ENCODE measurements at regions not wholly inside any gene's neighbourhood (a gene's known extent, or its start where the extent isn't known, plus 50 kb on each side); places are given as distances from the start of the nearest gene placed in this dataset.

DNA sequence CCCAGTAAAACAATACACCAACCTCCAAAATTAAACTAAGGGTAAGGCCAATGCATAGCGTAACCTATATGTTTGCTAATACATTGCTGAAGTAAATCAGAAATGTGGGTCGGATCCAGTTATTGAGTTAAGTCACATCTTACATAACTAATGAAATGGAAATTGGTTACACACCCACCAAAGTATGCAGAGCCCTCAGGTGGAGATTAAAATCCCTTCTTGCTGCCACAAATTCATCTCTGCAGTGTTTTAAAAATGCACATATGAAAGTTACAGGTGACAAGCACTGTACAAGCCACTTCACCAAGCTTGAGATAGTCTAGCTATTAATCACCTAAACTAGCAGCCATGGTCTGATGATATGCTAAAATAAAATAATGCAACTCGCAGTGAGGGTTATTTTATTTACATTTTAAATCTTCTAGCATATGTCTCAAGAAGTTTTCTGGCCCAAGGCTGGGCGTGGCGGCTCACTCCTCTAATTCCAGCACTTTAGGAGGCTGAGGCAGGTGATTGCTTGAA lies 130.6 kb downstream of the AQP9 start:
- no peak for ATAC-seq

DNA sequence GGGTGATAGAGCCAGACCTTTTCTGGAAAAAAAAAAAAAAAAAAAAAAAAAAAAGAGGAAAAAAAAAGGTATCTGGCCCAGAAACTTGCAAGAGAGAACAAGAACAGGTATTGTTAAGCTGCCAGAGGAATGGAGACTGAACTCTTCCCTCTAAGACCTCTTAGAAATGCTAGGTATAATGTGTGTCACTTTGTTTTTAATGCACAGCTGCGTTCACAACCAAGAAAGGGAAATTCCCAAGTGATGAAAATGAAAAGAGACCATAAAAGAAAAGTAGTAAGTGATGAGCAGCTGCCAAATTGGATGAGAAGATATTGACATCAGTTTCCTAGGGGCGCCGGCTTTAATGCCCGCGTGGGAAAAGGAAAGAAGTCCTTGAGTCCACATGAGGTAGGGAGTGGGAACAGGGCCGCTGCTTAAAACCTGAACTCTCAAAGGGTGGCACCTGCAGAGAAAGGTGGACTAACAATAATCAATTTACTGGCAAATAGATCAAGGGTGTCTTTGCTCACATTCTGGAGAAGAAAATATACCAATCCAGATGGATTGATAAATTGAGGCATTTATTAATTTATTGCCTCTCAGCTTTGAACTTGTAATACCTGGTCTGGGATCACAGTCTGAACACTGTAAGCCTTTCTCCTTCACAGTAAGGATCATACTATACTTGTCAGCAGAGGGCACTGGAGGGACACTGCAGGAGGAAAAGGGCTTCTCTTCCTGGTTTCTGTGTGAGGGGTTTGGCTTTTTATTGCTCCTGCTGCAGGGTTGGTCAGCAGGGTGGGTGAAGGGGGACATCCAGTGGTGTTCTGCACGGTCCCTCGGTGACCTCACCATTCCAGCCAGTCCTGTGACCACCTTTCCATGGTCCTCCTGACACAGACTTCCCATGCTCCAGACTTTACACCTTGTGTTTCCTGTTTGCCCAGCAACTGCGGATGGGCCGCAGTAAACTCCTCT lies 131.6 kb downstream of the AQP9 start:
- peak; percentile 76 for ATAC-seq
- intact Hi-C loops (cut with DNase I): no loop called here
- no peak for DNase-seq (ENCODE audit: low spot score)

More for the DNA sequence above, 130.6 kb downstream of the AQP9 start:
- intact Hi-C loops (cut with DNase I): no loop called here
- no peak for DNase-seq (ENCODE audit: low spot score)

DNA sequence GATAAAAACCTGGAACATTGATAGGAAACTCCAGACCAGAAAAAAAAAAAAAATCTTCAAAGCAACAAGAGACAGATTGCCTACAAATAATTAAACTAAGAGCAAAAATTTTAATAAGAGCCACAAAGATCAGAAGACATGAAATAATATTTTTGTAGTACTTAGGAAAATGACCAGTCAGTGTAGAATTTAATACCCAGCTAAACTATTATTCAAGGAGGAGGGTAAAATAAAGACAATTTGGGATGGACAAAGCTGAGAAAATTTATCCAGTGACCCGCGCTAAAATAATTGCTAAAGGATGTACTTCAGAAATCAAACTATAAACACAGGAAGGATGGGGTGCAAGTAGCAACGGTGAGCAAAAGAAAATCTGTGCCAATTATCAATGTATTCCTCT lies 133.2 kb downstream of the AQP9 start:
- DNase-seq (ENCODE audit: low spot score) (no peak), ATAC-seq (no peak)
- intact Hi-C loops (cut with DNase I): no loop called here

DNA sequence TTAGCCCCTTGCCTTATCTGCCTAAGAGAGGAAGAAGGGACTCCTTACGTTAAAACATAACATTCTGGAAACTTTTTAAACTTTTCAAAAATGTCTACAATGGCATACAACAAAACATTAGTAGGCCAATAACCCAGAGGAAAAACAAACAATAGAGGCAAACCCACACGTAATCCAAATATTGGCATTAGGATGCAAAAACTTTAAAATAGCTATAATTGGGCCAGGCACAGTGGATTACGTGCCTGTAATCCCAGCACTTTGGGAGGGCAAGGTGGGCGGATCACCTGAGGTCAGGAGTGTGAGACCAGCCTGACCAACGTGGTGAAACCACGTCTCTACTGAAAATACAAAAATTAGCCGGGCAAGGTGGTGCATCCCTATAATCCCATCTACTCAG lies 134.9 kb downstream of the AQP9 start:
- intact Hi-C loops (cut with DNase I): no loop called here
- ATAC-seq (no peak), DNase-seq (ENCODE audit: low spot score) (no peak)

DNA sequence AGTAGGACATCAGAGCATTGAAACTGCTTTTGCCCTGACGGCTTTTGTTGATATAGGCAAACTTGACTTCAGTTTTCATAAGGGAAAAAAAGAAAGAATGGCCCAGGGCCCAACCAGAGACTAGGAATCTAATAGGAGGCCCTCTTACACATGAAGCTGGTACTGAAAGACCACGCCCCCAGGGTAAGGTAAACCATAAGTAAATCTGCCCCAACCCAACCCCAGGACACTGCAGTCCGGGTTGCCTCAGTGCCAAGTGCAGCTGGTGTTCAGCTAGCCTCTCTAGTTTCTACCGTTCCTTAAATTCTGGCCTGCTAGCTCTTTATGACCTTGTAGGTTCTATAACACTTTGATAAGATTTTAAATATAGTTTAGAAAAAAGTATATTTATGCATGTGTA lies 136.7 kb downstream of the AQP9 start:
- ATAC-seq (no peak), DNase-seq (ENCODE audit: low spot score) (no peak)
- intact Hi-C loops (cut with DNase I): no loop called here

DNA sequence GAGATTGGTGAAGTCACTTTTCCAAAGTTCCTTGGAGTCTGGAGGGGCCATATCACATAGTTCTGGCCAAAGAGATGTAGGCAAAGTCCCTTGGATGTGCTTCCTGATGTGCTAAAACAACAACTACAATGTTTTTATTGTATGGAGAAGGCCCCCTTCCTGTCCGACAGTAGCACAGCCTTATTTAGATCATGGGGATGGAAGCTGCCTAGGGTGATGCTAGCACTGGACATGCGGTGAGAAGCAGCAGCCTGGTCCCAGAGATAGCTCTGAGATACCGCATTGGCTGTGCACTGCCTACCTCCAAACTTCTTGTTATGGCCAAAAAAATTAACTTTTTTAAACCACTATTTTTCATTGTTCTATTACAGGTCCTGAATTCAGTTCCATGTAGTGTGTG lies 137.6 kb downstream of the AQP9 start:
- intact Hi-C loops (cut with DNase I): no loop called here

DNA sequence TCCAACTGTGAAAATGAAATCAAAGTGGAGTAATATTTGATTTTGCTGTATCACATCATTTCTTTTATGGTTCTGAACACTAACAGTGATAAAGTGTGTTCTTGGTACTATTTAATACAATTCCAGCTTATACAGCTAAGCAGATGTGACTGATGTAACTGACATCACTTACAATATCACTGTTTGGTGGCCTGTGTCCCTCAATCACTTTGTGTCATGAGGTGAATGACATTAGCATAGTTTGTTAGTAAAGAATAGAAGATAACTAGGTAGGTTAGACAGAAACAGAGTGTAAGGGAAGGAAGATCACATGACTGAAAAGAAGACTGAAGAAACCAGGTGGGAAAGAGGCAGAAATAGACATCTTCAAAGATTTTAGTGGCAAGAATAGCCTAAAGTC lies 138.7 kb downstream of the AQP9 start:
- DNase-seq (ENCODE audit: low spot score): no peak
- no peak for ATAC-seq
- intact Hi-C loops (cut with DNase I): no loop called here

More for the DNA sequence above, 137.6 kb downstream of the AQP9 start:
- no peak for ATAC-seq
- no peak for DNase-seq (ENCODE audit: low spot score)

DNA sequence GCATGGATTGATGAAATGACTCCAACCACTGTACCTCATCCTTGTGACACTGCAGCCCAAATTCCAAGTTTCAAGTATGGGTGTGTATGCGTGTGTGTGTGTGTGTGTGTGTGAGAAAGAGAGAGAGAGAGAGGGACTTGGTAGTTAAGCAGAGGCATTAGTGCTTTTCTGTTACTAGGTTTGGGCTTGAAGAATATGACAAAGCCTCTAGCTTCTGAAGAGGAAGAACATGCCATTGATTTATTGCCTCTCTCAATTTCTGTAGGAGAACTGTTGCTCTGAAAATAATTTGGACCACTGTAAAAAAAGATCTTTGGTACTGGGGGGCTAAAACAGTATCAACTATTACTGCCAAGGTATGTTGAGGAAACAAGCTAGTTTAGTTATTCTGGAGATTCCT lies 139.2 kb downstream of the AQP9 start:
- DNase-seq (ENCODE audit: low spot score) (no peak), ATAC-seq (no peak)
- intact Hi-C loops (cut with DNase I): no loop called here

DNA sequence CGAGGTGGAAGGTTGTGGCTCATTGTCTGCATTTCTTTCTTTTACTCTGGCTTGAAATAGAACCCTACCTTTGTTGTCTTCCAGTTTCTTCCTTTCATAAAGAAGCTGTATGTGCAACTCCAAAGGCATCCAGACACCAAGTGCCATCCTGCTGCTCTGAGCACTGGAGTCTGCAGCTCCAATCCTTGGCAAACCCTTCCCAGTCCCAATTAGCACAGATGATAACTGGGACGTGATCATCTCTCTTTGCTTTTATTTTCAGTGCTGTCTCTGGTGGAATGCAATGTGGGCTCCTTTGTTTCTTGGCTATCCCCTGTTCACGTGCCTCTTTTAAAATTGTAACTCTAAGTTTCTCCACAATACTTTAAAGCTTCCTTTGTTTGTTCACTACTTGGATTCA lies 140.9 kb downstream of the AQP9 start:
- DNase-seq (ENCODE audit: low spot score): no peak
- intact Hi-C loops (cut with DNase I): no loop called here
- ATAC-seq: no peak

DNA sequence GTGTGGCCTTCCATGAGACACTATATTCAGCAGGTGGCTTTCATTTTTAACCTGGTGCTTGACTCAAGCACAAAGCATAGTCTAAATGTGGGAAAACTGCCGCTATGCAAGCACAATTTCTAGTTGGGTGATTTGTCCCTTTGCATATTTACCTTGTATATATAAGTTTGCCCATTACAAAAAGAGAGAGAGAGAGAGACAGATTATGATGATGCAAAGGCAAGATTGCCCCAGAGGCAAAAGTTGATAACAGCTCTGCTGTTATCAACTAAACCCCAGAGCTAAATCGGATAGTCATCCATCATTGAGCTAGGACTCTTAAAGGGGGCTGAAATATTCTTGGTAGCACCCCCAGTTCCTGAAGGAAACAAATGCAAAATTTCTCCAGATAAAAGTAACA lies 141.5 kb downstream of the AQP9 start:
- ATAC-seq (no peak), DNase-seq (ENCODE audit: low spot score) (no peak)
- intact Hi-C loops (cut with DNase I): no loop called here

DNA sequence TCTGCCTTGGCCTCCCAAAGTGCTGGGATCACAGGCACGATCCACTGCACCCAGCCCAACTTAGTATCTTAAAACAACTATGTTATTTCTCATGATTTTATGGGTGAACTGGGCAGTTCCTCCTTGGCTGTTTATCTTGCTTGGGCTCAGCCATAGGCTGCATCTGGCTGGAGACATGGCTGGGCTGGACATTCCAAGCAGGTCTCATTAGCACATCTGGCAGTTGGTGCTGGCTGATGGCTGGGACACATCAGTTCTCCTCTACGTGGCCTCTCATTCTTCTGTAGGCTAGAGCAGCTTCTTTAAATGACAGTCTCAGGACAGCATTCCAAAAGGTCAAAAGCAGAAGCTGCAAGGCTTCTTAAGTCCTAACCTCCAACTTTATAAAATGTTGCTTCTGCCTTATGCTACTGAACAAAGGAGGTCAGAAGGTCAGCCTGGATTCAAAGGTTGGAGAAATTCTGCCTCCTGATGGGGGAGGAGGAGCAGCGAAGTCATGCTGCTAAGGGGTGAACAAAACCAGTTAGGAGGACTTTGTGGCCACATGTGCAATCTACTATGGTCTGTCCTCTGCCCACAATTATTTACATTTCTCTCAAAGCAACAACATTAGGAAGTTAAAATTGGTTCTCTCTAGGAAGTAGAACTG lies 144.0 kb downstream of the AQP9 start:
- intact Hi-C loops (cut with DNase I): no loop called here
- ATAC-seq (no peak), DNase-seq (ENCODE audit: low spot score) (no peak)

DNA sequence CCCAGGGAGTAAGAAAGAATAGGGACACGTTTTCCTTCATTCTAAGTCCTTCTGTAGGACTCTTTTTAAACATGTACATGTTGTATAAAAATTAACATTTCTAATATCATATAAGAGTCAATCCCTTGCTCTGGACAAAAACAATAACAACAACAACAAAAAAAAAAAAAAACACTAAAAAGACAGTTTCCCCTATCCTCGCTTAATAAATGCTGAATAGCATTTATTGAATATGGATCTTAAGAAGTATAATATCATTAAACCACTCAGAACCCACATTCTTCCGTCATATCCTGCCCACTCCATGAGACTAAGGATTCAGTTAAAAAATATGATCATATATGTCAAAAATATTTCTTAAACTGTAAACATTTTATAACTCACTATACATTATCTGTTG lies 145.1 kb downstream of the AQP9 start:
- intact Hi-C loops (cut with DNase I): no loop called here
- ATAC-seq: no peak
- DNase-seq (ENCODE audit: low spot score): no peak

DNA sequence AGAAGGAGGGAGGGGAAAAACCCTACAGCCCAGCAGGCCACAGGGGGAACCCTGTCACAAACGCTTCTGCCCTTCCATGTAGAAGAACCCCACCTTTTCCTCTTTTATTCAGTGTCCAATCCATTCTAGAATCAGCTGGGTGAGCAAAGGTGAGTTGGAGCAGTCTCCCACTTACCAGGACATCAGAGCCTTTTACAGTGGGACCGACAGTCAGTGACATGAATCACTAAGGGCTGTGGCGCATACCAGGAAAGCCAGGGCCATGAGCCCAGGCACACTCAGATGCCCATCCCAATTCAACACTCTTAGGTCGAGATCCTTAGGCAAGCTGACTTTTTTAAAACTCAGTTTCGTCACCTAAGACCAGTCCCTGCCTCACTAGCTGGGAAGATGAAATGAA lies 146.1 kb downstream of the AQP9 start:
- intact Hi-C loops (cut with DNase I): no loop called here
- DNase-seq (ENCODE audit: low spot score): no peak
- no peak for ATAC-seq

DNA sequence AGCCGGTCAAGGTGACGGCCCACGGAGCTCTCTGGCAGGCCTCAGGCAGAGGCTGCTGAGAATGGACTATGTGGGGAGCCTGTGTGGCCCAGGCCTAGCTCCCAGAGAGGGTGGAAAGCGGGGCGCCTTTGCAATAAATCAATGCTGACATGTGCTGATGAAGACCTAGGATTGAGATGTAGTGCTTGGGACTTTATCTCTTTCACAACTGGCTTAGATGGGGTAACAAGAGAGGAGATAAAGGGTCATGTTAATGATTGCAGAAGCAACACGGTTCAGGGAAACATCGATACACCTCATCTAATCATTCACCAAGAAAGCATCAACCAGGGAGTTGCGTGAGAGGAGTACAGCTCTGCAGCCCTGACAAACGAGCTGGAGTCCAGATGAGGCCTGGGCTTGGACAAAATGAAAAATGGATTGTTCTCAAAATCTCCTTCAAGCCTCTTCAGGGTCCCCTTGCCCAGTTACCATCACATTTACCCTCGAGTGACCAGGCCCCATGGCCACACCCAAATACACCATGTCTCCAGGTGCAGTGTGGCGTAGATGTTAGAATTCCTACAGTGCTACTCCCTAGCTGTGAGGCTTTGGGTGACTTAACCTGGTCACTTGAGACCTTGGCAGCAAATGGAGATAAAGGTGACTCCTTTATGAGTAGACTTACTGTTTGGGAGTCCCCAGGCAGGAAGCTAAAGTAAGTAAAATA lies 146.4 kb upstream of the LIPC start:
- DNase-seq (ENCODE audit: low spot score) (no peak), ATAC-seq (no peak)
- intact Hi-C loops (cut with DNase I): no loop called here

DNA sequence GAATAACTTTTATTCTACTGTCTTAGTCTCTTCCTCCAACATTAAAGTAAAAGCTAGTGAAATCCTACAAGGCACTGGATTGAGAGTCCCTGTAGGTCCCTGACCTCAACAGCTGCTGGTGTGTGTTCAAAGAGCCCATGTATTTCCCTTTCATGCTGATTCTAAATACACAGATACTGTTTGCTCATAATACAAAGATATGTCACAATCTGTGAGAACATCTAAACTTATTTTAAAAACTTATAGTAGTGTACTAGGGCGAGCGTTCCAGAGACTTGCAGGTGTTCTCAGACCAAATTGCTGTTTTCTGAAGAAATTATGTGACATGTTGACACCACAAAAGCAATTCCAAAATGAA lies 145.9 kb upstream of the LIPC start:
- ATAC-seq (no peak), DNase-seq (ENCODE audit: low spot score) (no peak)
- intact Hi-C loops (cut with DNase I): no loop called here

DNA sequence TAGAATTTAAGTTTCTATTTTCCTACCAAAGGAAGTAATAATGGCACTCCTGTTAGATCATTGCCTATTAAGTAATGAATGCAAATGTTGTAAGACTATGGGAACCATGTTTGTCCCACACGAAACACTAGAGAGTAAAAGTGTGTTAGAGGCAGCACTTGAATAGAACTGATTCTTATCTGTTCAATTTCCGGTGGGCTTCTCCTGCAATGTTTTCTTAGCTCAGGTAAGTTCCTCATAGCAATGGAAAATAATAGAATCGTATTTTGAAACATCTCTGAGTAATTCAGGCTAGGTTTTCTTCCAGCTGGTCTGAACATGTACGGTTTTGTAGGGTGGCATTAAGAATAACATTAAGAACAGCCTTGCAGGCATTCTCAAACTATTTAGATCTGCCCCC lies 145.3 kb upstream of the LIPC start:
- intact Hi-C loops (cut with DNase I): no loop called here
- no peak for ATAC-seq
- no peak for DNase-seq (ENCODE audit: low spot score)

DNA sequence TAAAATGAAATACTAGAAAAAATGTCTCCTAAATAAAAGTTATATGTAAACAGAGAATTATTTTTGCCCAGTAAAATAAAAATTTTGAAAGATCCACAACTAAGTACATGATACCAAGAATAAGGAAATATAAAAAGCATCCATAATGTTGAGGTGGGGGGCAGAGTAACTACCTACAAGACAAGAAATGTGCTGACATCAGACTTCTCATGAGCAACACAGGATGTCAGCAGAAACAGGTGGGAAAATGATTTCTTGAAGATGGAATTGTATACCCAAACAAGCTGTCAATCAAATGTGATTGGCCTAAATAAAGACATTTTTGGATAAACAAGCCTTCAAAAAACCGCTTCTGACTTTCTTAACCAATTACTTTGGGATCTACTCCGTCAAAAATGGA lies 143.9 kb upstream of the LIPC start:
- no peak for DNase-seq (ENCODE audit: low spot score)
- intact Hi-C loops (cut with DNase I): no loop called here

DNA sequence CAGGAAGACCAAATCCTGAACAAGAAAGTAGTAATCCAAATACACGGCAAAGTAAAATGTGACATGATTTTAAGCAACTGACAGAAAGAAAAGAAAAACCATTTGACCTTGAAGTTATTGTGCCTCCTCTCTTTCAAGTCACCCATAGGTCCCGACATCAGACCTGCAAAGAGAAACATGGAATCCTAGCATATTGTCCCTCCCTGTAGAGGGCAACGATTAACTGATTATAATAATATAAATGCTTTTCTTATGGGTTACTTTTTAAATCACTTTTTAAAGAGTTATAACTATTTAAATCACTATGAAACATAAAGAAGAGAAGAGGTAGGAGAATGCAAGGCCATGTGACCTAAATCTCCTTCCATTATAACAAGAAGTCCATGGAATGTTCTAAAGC lies 143.2 kb upstream of the LIPC start:
- ATAC-seq (no peak), DNase-seq (ENCODE audit: low spot score) (no peak)
- intact Hi-C loops (cut with DNase I): no loop called here

More for the DNA sequence above, 143.9 kb upstream of the LIPC start:
- no peak for ATAC-seq

DNA sequence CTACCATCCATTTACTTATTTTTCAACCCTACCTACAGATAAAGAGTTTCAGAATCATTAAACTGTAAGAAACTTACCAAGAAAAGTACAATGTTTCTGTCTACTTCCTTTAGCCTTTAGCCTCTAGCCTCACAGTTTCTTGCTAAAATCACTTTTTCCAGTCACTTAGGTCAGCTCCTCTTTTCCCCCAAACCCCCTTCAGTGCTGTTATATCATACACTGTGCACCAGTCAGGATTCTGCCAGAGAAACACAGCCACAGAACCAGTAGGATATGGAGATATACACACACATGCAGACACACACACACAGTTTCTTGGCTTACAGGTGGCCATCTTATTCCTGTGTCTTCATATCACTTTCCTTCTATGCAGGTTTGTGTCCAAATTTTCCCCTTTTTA lies 139.9 kb upstream of the LIPC start:
- intact Hi-C loops (cut with DNase I): no loop called here
- ATAC-seq: no peak
- no peak for DNase-seq (ENCODE audit: low spot score)

DNA sequence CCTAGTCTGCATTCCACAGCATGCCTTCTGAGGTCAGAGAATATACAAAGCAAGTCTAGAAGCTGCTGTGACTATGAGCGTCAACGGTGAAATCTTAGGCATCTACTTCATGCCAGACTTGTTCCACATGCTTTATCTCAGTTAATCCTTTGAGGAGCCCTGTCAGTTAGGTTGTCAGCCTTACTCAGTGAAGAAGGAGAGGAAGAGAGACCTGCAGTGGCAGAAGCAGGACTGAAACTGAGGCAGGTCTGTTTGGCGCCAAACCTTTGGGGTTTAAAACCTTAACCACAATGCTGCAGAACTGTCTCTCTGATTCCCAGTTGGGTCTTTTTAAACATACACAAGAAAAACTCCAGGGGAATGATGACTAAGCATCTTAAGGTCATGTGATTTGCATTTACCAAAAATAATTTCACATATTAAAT lies 139.0 kb upstream of the LIPC start:
- intact Hi-C loops (cut with DNase I): no loop called here
- ATAC-seq: no peak
- no peak for DNase-seq (ENCODE audit: low spot score)

Measured in sciatic nerve (tissue), 2 donors.